ENCODE measurements at regions not wholly inside any gene's neighbourhood (a gene's known extent, or its start where the extent isn't known, plus 50 kb on each side); places are given as distances from the start of the nearest gene placed in this dataset.

DNA sequence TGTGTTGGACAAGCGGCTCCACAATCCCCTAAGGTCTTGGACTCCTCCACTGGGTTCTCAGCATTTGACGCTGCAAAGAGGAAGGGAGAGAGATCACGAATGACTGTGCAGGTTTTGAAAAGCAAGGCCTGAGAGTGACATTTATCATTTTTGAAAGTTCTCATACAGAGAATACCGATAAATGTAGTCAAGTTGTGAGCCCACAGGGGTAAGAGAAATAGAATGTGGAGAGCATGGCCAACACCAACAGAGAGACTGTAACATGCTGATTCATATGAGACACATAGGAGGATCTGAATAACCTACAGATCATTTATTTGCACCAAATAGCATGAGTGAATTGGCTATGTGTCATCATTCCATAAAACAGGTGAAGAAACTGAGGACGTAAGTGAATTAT is 230.5 kb upstream of the MBL2 start:
- Histone ChIP-seq H3K27me3 (ENCODE audit: insufficient read depth, low read length, poor library complexity) (no peaks in the 10 kb centered on the region), H3K4me2 (ENCODE audit: insufficient read depth, low read length) (no peak overlapping the region), H3K4me3 (ENCODE audit: low read depth in 1 of 2, low read length in 2 of 2) (no peak overlapping the region), H3K27ac (ENCODE audit: low read length) (no peak overlapping the region), H2AFZ (ENCODE audit: low read depth, low read length) (no peak overlapping the region), H3K4me1 (ENCODE audit: insufficient read depth, low read length) (no peaks in the 10 kb centered on the region), H3K79me2 (ENCODE audit: insufficient read depth, low read length) (no peaks in the 10 kb centered on the region), H3K9ac (ENCODE audit: low read depth, low read length) (no peak overlapping the region), H3K36me3 (ENCODE audit: insufficient read depth, low read length) (no peaks in the 10 kb centered on the region), H4K20me1 (ENCODE audit: insufficient read depth, low read length) (no peaks in the 10 kb centered on the region), H3K9me3 (ENCODE audit: insufficient read depth, low read length, severe bottlenecking) (no peaks in the 10 kb centered on the region)
- ATAC-seq (ENCODE audit: insufficient read depth, low read depth) (no peak), DNase-seq (no peak)
- TF ChIP-seq, protein P1, sequence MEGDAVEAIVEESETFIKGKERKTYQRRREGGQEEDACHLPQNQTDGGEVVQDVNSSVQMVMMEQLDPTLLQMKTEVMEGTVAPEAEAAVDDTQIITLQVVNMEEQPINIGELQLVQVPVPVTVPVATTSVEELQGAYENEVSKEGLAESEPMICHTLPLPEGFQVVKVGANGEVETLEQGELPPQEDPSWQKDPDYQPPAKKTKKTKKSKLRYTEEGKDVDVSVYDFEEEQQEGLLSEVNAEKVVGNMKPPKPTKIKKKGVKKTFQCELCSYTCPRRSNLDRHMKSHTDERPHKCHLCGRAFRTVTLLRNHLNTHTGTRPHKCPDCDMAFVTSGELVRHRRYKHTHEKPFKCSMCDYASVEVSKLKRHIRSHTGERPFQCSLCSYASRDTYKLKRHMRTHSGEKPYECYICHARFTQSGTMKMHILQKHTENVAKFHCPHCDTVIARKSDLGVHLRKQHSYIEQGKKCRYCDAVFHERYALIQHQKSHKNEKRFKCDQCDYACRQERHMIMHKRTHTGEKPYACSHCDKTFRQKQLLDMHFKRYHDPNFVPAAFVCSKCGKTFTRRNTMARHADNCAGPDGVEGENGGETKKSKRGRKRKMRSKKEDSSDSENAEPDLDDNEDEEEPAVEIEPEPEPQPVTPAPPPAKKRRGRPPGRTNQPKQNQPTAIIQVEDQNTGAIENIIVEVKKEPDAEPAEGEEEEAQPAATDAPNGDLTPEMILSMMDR (IDR thresholded peaks at IDR 0.05; ENCODE audit: borderline replicate concordance, extremely low read depth, low read length, poor library complexity, severe bottlenecking), result no peak
- no peak for TF ChIP-seq EZH2 (IDR thresholded peaks at IDR 0.05; ENCODE audit: borderline replicate concordance, low read depth, low read length, severe bottlenecking)

DNA sequence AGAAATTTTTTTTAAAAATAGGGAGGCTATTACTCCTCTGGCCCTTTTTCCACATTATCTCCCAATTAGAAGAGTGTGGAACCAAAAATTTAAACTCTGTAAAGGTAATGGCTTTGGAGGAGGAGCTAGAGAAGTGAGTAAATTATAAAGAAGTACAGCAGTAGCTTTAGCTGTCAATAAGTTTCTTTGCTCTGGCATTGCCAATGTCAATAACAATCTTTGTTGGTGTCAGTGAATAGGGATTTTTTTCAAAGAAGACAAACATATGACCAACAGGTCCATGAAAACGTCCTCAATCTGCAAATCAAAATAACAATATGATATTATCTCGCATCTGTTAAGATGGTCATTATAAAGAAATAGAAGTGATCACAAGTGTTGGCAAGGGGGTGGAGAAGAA is 227.1 kb upstream of the MBL2 start:
- DNase-seq, result no peak
- no peak overlapping the region for H2AFZ ChIP-seq (ENCODE audit: low read depth, low read length)

DNA sequence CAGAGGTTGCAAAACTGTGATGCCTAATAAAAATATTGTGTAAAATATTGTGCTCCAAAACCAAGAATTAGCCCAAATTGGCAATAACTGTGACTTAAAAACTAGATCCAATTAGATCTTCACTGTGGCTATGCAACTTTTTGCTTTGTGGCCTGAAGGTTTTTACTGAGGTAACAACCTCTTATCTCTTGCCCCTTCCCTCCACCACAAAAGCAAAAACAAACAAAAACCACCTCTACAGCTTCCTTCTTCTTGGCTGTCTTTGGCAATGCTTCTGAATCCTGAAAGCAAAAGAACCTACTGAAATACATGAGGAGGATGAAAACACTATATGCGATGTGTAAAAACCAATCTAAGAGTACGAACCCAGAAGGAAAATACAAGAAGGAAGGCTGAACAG is 226.7 kb upstream of the MBL2 start:
- TF ChIP-seq EZH2 (IDR thresholded peaks at IDR 0.05; ENCODE audit: borderline replicate concordance, low read depth, low read length, severe bottlenecking), result no peak
- TF ChIP-seq, protein P1 (IDR thresholded peaks at IDR 0.05; ENCODE audit: borderline replicate concordance, extremely low read depth, low read length, poor library complexity, severe bottlenecking), result no peak
- Histone ChIP-seq H3K36me3 (ENCODE audit: insufficient read depth, low read length) (no peaks in the 10 kb centered on the region), H3K9me3 (ENCODE audit: insufficient read depth, low read length, severe bottlenecking) (no peaks in the 10 kb centered on the region), H3K4me3 (ENCODE audit: low read depth in 1 of 2, low read length in 2 of 2) (no peak overlapping the region), H3K27ac (ENCODE audit: low read length) (no peak overlapping the region), H2AFZ (ENCODE audit: low read depth, low read length) (no peak overlapping the region), H3K4me1 (ENCODE audit: insufficient read depth, low read length) (no peaks in the 10 kb centered on the region), H3K27me3 (ENCODE audit: insufficient read depth, low read length, poor library complexity) (no peaks in the 10 kb centered on the region), H3K79me2 (ENCODE audit: insufficient read depth, low read length) (no peaks in the 10 kb centered on the region), H3K4me2 (ENCODE audit: insufficient read depth, low read length) (no peak overlapping the region), H4K20me1 (ENCODE audit: insufficient read depth, low read length) (no peaks in the 10 kb centered on the region), H3K9ac (ENCODE audit: low read depth, low read length) (no peak overlapping the region)
- DNase-seq (no peak), ATAC-seq (ENCODE audit: insufficient read depth, low read depth) (no peak)

More for the DNA sequence above, 227.1 kb upstream of the MBL2 start:
- no peaks in the 10 kb centered on the region for H3K4me1 ChIP-seq (ENCODE audit: insufficient read depth, low read length)
- H3K4me3 ChIP-seq (ENCODE audit: low read depth in 1 of 2, low read length in 2 of 2), result no peak overlapping the region
- no peak for TF ChIP-seq EZH2 (IDR thresholded peaks at IDR 0.05; ENCODE audit: borderline replicate concordance, low read depth, low read length, severe bottlenecking)
- TF ChIP-seq, protein P1 (IDR thresholded peaks at IDR 0.05; ENCODE audit: borderline replicate concordance, extremely low read depth, low read length, poor library complexity, severe bottlenecking), result no peak
- ATAC-seq (ENCODE audit: insufficient read depth, low read depth), result no peak
- H3K4me2 ChIP-seq (ENCODE audit: insufficient read depth, low read length), result no peak overlapping the region
- H3K9me3 ChIP-seq (ENCODE audit: insufficient read depth, low read length, severe bottlenecking), result no peaks in the 10 kb centered on the region
- no peaks in the 10 kb centered on the region for H4K20me1 ChIP-seq (ENCODE audit: insufficient read depth, low read length)
- no peak overlapping the region for H3K27ac ChIP-seq (ENCODE audit: low read length)
- H3K27me3 ChIP-seq (ENCODE audit: insufficient read depth, low read length, poor library complexity), result no peaks in the 10 kb centered on the region
- no peak overlapping the region for H3K9ac ChIP-seq (ENCODE audit: low read depth, low read length)
- no peaks in the 10 kb centered on the region for H3K36me3 ChIP-seq (ENCODE audit: insufficient read depth, low read length)
- no peaks in the 10 kb centered on the region for H3K79me2 ChIP-seq (ENCODE audit: insufficient read depth, low read length)

DNA sequence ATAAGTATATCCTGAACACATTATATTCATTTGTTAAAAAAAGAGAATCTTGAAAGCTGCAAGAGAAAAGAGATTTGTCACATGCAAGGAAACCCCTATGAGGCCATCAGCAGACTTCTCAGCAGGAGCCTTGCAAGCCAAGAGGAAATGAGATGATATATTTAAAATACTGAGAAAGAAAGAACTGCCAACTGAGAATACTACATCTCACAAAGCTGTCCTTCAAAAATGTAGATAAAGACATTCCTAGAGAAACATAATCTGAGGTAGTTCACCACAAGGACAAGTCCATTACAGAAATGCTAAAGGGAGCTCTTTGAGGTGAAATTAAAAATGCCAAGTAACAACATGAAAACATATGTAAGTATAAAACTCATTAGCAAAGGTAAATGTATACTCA is 224.4 kb upstream of the MBL2 start:
- no peaks in the 10 kb centered on the region for H3K79me2 ChIP-seq (ENCODE audit: insufficient read depth, low read length)
- H3K36me3 ChIP-seq (ENCODE audit: insufficient read depth, low read length), result no peaks in the 10 kb centered on the region
- TF ChIP-seq, protein P1 (IDR thresholded peaks at IDR 0.05; ENCODE audit: borderline replicate concordance, extremely low read depth, low read length, poor library complexity, severe bottlenecking), result no peak
- no peak for TF ChIP-seq EZH2 (IDR thresholded peaks at IDR 0.05; ENCODE audit: borderline replicate concordance, low read depth, low read length, severe bottlenecking)
- no peak overlapping the region for H2AFZ ChIP-seq (ENCODE audit: low read depth, low read length)
- H3K9me3 ChIP-seq (ENCODE audit: insufficient read depth, low read length, severe bottlenecking), result no peaks in the 10 kb centered on the region
- H4K20me1 ChIP-seq (ENCODE audit: insufficient read depth, low read length), result no peaks in the 10 kb centered on the region
- no peak overlapping the region for H3K4me3 ChIP-seq (ENCODE audit: low read depth in 1 of 2, low read length in 2 of 2)
- H3K27ac ChIP-seq (ENCODE audit: low read length), result no peak overlapping the region
- no peak overlapping the region for H3K9ac ChIP-seq (ENCODE audit: low read depth, low read length)
- no peak overlapping the region for H3K4me2 ChIP-seq (ENCODE audit: insufficient read depth, low read length)
- no peak for DNase-seq
- H3K4me1 ChIP-seq (ENCODE audit: insufficient read depth, low read length), result no peaks in the 10 kb centered on the region
- ATAC-seq (ENCODE audit: insufficient read depth, low read depth), result no peak
- H3K27me3 ChIP-seq (ENCODE audit: insufficient read depth, low read length, poor library complexity), result no peaks in the 10 kb centered on the region
